ENCODE measurements at regions not wholly inside any gene's neighbourhood (a gene's known extent, or its start where the extent isn't known, plus 50 kb on each side); places are given as distances from the start of the nearest gene placed in this dataset.

DNA sequence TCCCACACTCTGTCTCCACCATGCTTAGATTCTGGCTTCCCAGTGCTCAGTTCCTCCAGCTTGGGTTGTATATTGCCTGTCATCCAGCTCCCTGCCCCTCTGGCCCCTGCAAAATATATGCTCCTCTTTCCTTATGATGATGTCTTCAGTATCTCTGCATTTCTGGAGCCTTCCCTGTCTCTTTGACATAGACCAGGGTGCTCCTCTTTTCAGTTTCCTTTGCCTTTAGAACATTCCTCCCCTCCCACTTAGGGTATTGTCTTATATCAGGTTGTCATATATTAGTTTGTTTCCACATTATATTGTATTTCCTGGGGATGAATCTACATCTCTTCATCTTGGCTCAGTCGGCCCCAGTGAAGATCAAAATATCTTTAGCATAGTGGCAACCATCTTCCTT lies 526.4 kb downstream of the MID1IP1 start:
- TF ChIP-seq, protein P1, sequence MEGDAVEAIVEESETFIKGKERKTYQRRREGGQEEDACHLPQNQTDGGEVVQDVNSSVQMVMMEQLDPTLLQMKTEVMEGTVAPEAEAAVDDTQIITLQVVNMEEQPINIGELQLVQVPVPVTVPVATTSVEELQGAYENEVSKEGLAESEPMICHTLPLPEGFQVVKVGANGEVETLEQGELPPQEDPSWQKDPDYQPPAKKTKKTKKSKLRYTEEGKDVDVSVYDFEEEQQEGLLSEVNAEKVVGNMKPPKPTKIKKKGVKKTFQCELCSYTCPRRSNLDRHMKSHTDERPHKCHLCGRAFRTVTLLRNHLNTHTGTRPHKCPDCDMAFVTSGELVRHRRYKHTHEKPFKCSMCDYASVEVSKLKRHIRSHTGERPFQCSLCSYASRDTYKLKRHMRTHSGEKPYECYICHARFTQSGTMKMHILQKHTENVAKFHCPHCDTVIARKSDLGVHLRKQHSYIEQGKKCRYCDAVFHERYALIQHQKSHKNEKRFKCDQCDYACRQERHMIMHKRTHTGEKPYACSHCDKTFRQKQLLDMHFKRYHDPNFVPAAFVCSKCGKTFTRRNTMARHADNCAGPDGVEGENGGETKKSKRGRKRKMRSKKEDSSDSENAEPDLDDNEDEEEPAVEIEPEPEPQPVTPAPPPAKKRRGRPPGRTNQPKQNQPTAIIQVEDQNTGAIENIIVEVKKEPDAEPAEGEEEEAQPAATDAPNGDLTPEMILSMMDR (IDR thresholded peaks at IDR 0.05; ENCODE audit: unreplicated experiment in 3 of 3): no peak
- Mint-ChIP-seq H3K4me1 (peaks cover 7% of the 10 kb centered on the region), H3K27me3 (ENCODE audit: low read depth) (peaks cover 3% of the 10 kb centered on the region), H3K4me3 (no peak overlapping the region), H3K36me3 (ENCODE audit: low read depth) (no peaks in the 10 kb centered on the region), H3K27ac (peak overlapping the region in 1 of 3 experiments; percentile 16), H3K9me3 (peaks cover 7% of the 10 kb centered on the region)

DNA sequence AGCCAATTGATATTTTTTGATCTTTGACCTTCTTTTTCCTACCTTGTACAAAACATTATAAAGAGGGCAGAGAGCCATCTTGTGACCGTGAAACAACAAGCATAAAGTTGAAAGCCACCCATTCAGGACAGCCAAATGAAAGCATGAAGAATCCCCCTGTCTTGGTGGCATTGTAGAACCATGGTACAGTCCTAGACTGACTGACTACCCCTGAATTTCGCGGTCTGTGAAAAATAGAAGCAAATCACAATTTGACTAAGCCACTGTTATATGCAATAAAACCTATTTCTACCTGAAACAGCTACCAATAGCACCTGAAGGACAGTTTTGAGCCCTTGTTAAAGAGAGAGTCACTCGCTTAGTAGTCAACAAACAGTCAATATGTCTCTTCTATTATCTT lies 527.4 kb downstream of the MID1IP1 start:
- Mint-ChIP-seq H3K9me3 (peaks cover 7% of the 10 kb centered on the region), H3K4me1 (peaks cover 12% of the 10 kb centered on the region), H3K36me3 (ENCODE audit: low read depth) (no peaks in the 10 kb centered on the region), H3K4me3 (no peak overlapping the region), H3K27ac (no peak overlapping the region), H3K27me3 (ENCODE audit: low read depth) (peaks cover 3% of the 10 kb centered on the region)
- TF ChIP-seq, protein P1 (IDR thresholded peaks at IDR 0.05; ENCODE audit: unreplicated experiment in 3 of 3): no peak

DNA sequence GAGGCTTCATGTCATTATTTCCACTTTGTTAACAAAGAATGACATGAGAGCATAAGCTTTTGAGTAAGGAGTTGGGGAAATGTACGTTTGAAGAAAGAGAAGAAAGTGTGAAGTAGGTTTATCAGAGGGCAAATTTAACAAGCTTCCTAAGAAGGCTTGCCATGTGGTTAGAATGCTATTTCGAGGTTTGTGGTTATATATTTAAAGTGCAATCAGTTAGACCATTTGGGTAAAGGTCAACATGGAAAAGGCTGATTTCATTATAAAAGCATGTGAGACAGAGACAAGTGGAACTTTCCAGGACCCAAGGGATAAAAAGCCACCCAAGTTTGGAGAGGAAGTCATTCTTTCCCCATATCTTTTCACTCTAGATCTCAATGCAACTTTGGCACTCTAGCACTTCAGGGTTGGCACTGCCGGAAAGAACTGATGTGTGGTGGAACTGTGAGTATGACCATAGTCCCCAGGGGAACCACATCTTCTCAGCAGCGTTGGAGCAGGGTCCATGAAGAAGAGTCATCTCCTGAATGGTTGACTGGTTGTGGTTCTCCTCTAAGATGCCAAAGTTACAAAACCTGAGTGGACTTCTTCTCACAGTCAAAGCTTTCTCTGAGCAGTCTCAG lies 529.9 kb downstream of the MID1IP1 start:
- Mint-ChIP-seq H3K4me3 (no peak overlapping the region), H3K27ac (no peak overlapping the region), H3K27me3 (ENCODE audit: low read depth) (peaks cover 3% of the 10 kb centered on the region), H3K9me3 (peaks cover 7% of the 10 kb centered on the region), H3K36me3 (ENCODE audit: low read depth) (no peaks in the 10 kb centered on the region), H3K4me1 (peaks cover 20% of the 10 kb centered on the region)
- TF ChIP-seq, protein P1 (IDR thresholded peaks at IDR 0.05; ENCODE audit: unreplicated experiment in 3 of 3): no peak

DNA sequence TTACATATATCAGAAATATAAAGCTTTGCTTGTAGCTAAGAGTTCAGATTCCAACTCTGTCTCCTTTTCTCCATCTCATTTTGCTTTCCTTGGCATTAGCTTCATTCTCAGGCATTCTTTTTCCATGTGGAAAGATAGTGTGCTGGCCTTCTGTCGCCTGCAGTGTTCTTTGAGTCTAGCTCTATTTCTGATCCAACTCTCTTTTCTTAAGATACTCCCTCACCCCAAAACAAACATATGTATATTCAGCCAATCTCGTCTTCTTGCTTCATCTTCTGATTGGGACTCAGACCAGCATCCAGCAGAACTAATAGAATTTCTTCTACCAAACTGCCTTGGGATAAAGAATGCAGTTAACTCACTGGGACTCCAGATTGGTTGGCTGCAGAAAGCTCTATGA lies 532.2 kb downstream of the MID1IP1 start:
- TF ChIP-seq, protein P1 (IDR thresholded peaks at IDR 0.05; ENCODE audit: unreplicated experiment in 3 of 3): no peak

DNA sequence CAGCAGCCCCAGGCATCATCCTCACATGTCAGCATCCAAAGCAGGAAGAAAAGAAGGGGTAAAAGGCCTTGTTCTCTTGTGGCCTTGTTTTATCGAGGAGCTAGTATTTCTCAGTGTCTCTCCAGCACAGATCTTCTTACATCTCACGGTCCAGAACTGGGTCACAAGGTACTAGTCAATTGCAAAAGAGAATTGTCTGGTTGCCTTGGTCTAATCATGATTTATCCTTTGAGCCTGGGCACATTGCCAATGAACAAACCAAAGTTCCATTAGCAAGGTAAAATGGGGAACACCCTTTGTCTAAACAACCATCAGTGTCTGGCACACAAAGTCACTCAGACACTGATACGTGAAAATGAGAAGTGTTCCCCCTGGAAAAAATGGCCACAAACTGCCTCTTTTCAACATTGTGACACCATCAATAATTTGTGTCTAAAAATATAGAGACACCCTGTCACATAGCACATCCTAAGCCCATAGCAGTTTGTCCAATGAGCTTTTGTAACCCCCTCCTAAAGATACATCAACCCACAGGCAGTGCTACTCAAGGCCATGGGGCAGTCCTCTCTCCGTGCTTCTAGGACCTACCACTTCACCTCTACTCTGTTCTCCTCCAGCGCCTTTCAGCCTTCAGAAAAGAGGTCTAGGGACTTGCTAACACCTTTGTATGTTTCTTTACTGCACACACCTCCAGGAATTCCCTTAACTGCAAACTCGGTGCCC lies 534.4 kb downstream of the MID1IP1 start:
- peak overlapping the region in 2 of 3 experiments; percentile 92 to 94 for H3K27ac Mint-ChIP-seq
- H3K4me3 Mint-ChIP-seq: no peak overlapping the region
- no peaks in the 10 kb centered on the region for H3K36me3 Mint-ChIP-seq (ENCODE audit: low read depth)
- H3K27me3 Mint-ChIP-seq (ENCODE audit: low read depth): peaks cover 3% of the 10 kb centered on the region
- H3K9me3 Mint-ChIP-seq: no peaks in the 10 kb centered on the region
- TF ChIP-seq, protein P1 (IDR thresholded peaks at IDR 0.05; ENCODE audit: unreplicated experiment in 3 of 3): no peak
- peaks cover 32% of the 10 kb centered on the region for H3K4me1 Mint-ChIP-seq

More for the DNA sequence above, 532.2 kb downstream of the MID1IP1 start:
- peak overlapping the region in 2 of 3 experiments; percentile 4 to 70 for H3K27ac Mint-ChIP-seq
- peaks cover 28% of the 10 kb centered on the region for H3K4me1 Mint-ChIP-seq
- H3K9me3 Mint-ChIP-seq: peaks cover 7% of the 10 kb centered on the region
- H3K36me3 Mint-ChIP-seq (ENCODE audit: low read depth): no peaks in the 10 kb centered on the region
- H3K4me3 Mint-ChIP-seq: no peak overlapping the region
- peaks cover 3% of the 10 kb centered on the region for H3K27me3 Mint-ChIP-seq (ENCODE audit: low read depth)

All from nephron (organoid).